ENCODE measurements at regions not wholly inside any gene's neighbourhood (a gene's known extent, or its start where the extent isn't known, plus 50 kb on each side); places are given as distances from the start of the nearest gene placed in this dataset.
"Not testable (repeated sequence)": the region's sequence is repeated elsewhere in the genome, so short reads cannot be mapped to it uniquely, and the experiment has no call there.

- TF ChIP-seq EZH2 (IDR thresholded peaks at IDR 0.05; ENCODE audit: borderline replicate concordance, low read length): no peak
- no peak; the same call in 1 of the 2 replicates for TF ChIP-seq CTCF (IDR thresholded peaks at IDR 0.05; ENCODE audit: low read length)
- no peaks in the 10 kb centered on the region for H3K4me1 ChIP-seq (ENCODE audit: insufficient read depth, low read length, severe bottlenecking)
- H3K9me3 ChIP-seq (ENCODE audit: low read length): no peaks in the 10 kb centered on the region
- no peak overlapping the region for H3K9ac ChIP-seq (ENCODE audit: low read length)
- H3K4me2 ChIP-seq (ENCODE audit: low read length): no peak overlapping the region
- H3K4me3 ChIP-seq (ENCODE audit: low read depth, low read length, poor library complexity, severe bottlenecking): no peak overlapping the region
- H3K27me3 ChIP-seq (ENCODE audit: insufficient read depth, low read length): 0 out of 2 replicates have a peak, but pooled peaks cover 4% of the 10 kb centered on the region
- no peak overlapping the region for H3K27ac ChIP-seq (ENCODE audit: low read depth, low read length, poor library complexity, severe bottlenecking)
- no peaks in the 10 kb centered on the region for H4K20me1 ChIP-seq (ENCODE audit: insufficient read depth, low read length)
- H3K79me2 ChIP-seq (ENCODE audit: insufficient read depth, low read length): no peaks in the 10 kb centered on the region
- H3K9me2 ChIP-seq (ENCODE audit: low read depth, low read length): no peaks in the 10 kb centered on the region
- no peak overlapping the region for H2AFZ ChIP-seq (ENCODE audit: low read length)
- no peaks in the 10 kb centered on the region for H3F3A ChIP-seq (ENCODE audit: insufficient read depth, low read length)
- H3K36me3 ChIP-seq (ENCODE audit: insufficient read depth, low read length): no peaks in the 10 kb centered on the region
Measured at GRCh38 chr7:131638641-131639430, 82.4 kb upstream of the PODXL start.

GRCh38 chr7:131637859-131638258 is 81.4 kb upstream of the PODXL start:
- Histone ChIP-seq H3K4me1 (ENCODE audit: insufficient read depth, low read length, severe bottlenecking) (no peaks in the 10 kb centered on the region), H3K9ac (ENCODE audit: low read length) (no peak overlapping the region), H4K20me1 (ENCODE audit: insufficient read depth, low read length) (no peaks in the 10 kb centered on the region), H3K9me2 (ENCODE audit: low read depth, low read length) (no peaks in the 10 kb centered on the region), H3K27ac (ENCODE audit: low read depth, low read length, poor library complexity, severe bottlenecking) (no peak overlapping the region), H3K27me3 (ENCODE audit: insufficient read depth, low read length) (0 out of 2 replicates have a peak, but pooled peaks cover 4% of the 10 kb centered on the region), H3F3A (ENCODE audit: insufficient read depth, low read length) (no peaks in the 10 kb centered on the region), H3K36me3 (ENCODE audit: insufficient read depth, low read length) (no peaks in the 10 kb centered on the region), H3K9me3 (ENCODE audit: low read length) (no peaks in the 10 kb centered on the region), H3K79me2 (ENCODE audit: insufficient read depth, low read length) (no peaks in the 10 kb centered on the region), H2AFZ (ENCODE audit: low read length) (no peak overlapping the region), H3K4me3 (ENCODE audit: low read depth, low read length, poor library complexity, severe bottlenecking) (no peak overlapping the region), H3K4me2 (ENCODE audit: low read length) (no peak overlapping the region)
- TF ChIP-seq CTCF (IDR thresholded peaks at IDR 0.05; ENCODE audit: low read length): no peak
- no peak for TF ChIP-seq EZH2 (IDR thresholded peaks at IDR 0.05; ENCODE audit: borderline replicate concordance, low read length)

DNA sequence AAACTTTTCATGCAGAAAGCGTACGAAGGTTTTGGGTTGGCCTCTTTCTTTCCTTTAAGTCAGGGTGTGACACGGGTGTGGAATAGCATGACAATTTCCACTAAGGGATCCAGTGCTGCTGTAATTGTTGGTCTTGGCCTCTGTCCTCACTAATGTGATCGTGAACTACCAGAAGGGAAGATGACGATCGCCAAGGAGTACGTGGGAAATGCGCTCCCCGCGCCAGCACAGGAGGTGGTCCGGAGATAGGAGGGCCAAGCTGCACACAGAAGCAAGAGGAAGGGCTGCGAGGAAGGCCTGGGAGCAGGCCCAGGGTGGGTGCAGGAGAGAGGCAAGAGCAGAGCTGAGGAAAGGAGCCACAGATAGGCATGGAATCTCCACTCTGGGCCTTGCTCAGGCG is 79.7 kb upstream of the PODXL start:
- H3F3A ChIP-seq (ENCODE audit: insufficient read depth, low read length): no peaks in the 10 kb centered on the region
- no peak overlapping the region for H3K9ac ChIP-seq (ENCODE audit: low read length)
- no peaks in the 10 kb centered on the region for H3K79me2 ChIP-seq (ENCODE audit: insufficient read depth, low read length)

DNA sequence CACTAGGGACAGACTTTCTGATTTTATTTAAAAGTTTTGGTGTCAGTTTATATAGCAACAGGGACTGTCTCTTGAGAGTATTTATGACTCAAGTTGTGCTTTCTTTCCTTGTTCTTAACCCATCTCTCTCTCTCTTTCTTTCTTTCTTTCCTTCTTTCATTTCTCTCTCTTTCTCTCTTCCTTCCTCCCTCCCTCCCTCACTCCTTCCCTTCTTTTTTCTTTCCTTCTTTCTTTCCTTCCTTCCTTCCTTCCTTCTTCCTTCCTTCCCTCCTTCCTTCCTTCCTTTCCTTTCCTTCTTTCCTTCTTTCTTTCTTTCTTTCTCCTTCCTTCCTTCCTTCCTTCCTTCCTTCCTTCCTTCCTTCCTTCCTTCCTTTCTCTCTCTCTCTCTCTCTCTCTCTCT is 77.8 kb upstream of the PODXL start:
- H3K4me3 ChIP-seq (ENCODE audit: low read depth, low read length, poor library complexity, severe bottlenecking); H3K27me3 ChIP-seq (ENCODE audit: insufficient read depth, low read length); H3K9me2 ChIP-seq (ENCODE audit: low read depth, low read length); H3K79me2 ChIP-seq (ENCODE audit: insufficient read depth, low read length); H4K20me1 ChIP-seq (ENCODE audit: insufficient read depth, low read length); H3K36me3 ChIP-seq (ENCODE audit: insufficient read depth, low read length); H3F3A ChIP-seq (ENCODE audit: insufficient read depth, low read length); H3K4me2 ChIP-seq (ENCODE audit: low read length); H3K27ac ChIP-seq (ENCODE audit: low read depth, low read length, poor library complexity, severe bottlenecking); H3K9me3 ChIP-seq (ENCODE audit: low read length); H3K9ac ChIP-seq (ENCODE audit: low read length); H3K4me1 ChIP-seq (ENCODE audit: insufficient read depth, low read length, severe bottlenecking); H2AFZ ChIP-seq (ENCODE audit: low read length): not testable (repeated sequence)

More for the DNA sequence above, 79.7 kb upstream of the PODXL start:
- Histone ChIP-seq H3K27me3 (ENCODE audit: insufficient read depth, low read length) (peaks cover 5% of the 10 kb centered on the region; the same call in 1 of the 2 replicates), H2AFZ (ENCODE audit: low read length) (no peak overlapping the region), H3K4me2 (ENCODE audit: low read length) (no peak overlapping the region), H3K9me3 (ENCODE audit: low read length) (no peaks in the 10 kb centered on the region), H3K27ac (ENCODE audit: low read depth, low read length, poor library complexity, severe bottlenecking) (no peak overlapping the region), H3K36me3 (ENCODE audit: insufficient read depth, low read length) (no peaks in the 10 kb centered on the region), H3K4me1 (ENCODE audit: insufficient read depth, low read length, severe bottlenecking) (no peaks in the 10 kb centered on the region), H3K4me3 (ENCODE audit: low read depth, low read length, poor library complexity, severe bottlenecking) (no peak overlapping the region), H4K20me1 (ENCODE audit: insufficient read depth, low read length) (no peaks in the 10 kb centered on the region), H3K9me2 (ENCODE audit: low read depth, low read length) (no peaks in the 10 kb centered on the region)
- TF ChIP-seq CTCF (IDR thresholded peaks at IDR 0.05; ENCODE audit: low read length) (no peak), EZH2 (IDR thresholded peaks at IDR 0.05; ENCODE audit: borderline replicate concordance, low read length) (no peak)
